Smooth muscle cell (in vitro differentiated cells): ENCODE measurements at regions not wholly inside any gene's neighbourhood (a gene's known extent, or its start where the extent isn't known, plus 50 kb on each side); places are given as distances from the start of the nearest gene placed in this dataset.
"Not testable (repeated sequence)": the region's sequence is repeated elsewhere in the genome, so short reads cannot be mapped to it uniquely, and the experiment has no call there.

Experiments used
- DNase-seq: peaks from one replicate; lab custom pipeline; 2025; ENCODE audit not compliant: unreplicated experiment; lab: John Stamatoyannopoulos, UW
- H2AFZ ChIP-seq: fragments of 200-600 bp; sonication (generic); 2 replicates; pipeline ENCODE4 v1.6.0; 2016; ENCODE audit warnings: antibody characterized with exemption, low read depth, mild to moderate bottlenecking
- H3F3A ChIP-seq: fragments of 200-600 bp; sonication (generic); 2 replicates; pipeline ENCODE4 v1.6.0; 2017; ENCODE audit warnings: antibody characterized with exemption, low read depth
- H3K27ac ChIP-seq: fragments of 200-600 bp; sonication (generic); 2 replicates; pipeline ENCODE4 v1.5.1; 2016; ENCODE audit warnings: low read depth, mild to moderate bottlenecking
- H3K27me3 ChIP-seq: fragments of 200-600 bp; sonication (generic); 2 replicates; pipeline ENCODE4 v1.6.1; 2016; ENCODE audit warnings: low read depth, mild to moderate bottlenecking
- H3K36me3 ChIP-seq: fragments of 200-600 bp; sonication (generic); 2 replicates; pipeline ENCODE4 v1.5.1; 2016; ENCODE audit warnings: low read depth
- H3K4me1 ChIP-seq: fragments of 200-600 bp; sonication (generic); 2 replicates; pipeline ENCODE4 v1.5.1; 2016; ENCODE audit warnings: low read depth
- H3K4me2 ChIP-seq: fragments of 200-600 bp; sonication (generic); 2 replicates; pipeline ENCODE4 v1.6.0; 2016; ENCODE audit warnings: mild to moderate bottlenecking
- H3K4me3 ChIP-seq: fragments of 200-600 bp; sonication (generic); 2 replicates; pipeline ENCODE4 v1.5.1; 2016; ENCODE audit warnings: mild to moderate bottlenecking
- H3K79me2 ChIP-seq: fragments of 200-600 bp; sonication (generic); 2 replicates; pipeline ENCODE4 v1.6.0; 2016; ENCODE audit warnings: low read depth, mild to moderate bottlenecking
- H3K9ac ChIP-seq: fragments of 200-600 bp; sonication (generic); 2 replicates; pipeline ENCODE4 v1.6.0; 2016; ENCODE audit warnings: low read depth
- H3K9me3 ChIP-seq: fragments of 200-600 bp; sonication (generic); replicated peaks from 2 replicates; pipeline ENCODE4 v1.5.1; 2016; ENCODE audit warnings: low read depth
- H4K20me1 ChIP-seq: fragments of 200-600 bp; sonication (generic); 2 replicates; pipeline ENCODE4 v1.6.0; 2016; ENCODE audit warnings: low read depth
- WGBS: methylation state at CpG from one replicate; pipeline ENCODE4 v1.1.7; 2016; ENCODE audit warnings: low lambda C conversion rate; 5-methylcytosine and 5-hydroxymethylcytosine counted together
- TF ChIP-seq, protein P1 (sequence below): fragments of 200-600 bp; sonication (generic); IDR thresholded peaks from 2 replicates; pipeline ENCODE4 v1.5.1; 2017; ENCODE audit warnings: borderline replicate concordance, mild to moderate bottlenecking, antibody characterized with exemption; ENCODE audit not compliant: insufficient read depth, poor library complexity, severe bottlenecking

DNA sequence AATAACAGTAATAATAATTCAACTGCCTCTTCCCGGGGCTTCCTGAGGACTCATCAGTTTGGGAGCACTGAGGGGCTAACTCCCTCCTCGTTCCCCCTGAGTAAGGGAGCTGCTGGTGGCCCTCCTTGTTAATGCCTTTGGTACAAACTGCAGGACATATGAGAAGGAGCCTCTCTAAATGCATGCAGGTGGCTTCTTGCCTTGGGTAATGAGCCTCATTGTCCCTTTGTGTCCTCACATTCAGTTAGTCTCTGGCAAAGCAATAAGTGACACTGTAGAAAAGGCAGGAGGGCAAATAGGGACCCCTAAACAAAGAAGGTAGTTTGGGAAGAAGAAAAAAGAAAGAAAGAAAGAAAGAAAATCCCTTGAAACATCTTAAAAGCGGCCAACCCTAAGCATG, 95.4 kb upstream of the ERCC6L2 start:
- Histone ChIP-seq H2AFZ (no peak overlapping the region), H3K9me3 (no peaks in the 10 kb centered on the region), H3K27ac (no peak overlapping the region), H3F3A (no peaks in the 10 kb centered on the region), H3K9ac (no peak overlapping the region), H3K36me3 (no peaks in the 10 kb centered on the region), H3K4me2 (no peak overlapping the region), H3K79me2 (no peaks in the 10 kb centered on the region), H4K20me1 (no peaks in the 10 kb centered on the region), H3K4me1 (peaks cover 25% of the 10 kb centered on the region), H3K27me3 (peaks cover 3% of the 10 kb centered on the region), H3K4me3 (no peak overlapping the region)
- TF ChIP-seq, protein P1, sequence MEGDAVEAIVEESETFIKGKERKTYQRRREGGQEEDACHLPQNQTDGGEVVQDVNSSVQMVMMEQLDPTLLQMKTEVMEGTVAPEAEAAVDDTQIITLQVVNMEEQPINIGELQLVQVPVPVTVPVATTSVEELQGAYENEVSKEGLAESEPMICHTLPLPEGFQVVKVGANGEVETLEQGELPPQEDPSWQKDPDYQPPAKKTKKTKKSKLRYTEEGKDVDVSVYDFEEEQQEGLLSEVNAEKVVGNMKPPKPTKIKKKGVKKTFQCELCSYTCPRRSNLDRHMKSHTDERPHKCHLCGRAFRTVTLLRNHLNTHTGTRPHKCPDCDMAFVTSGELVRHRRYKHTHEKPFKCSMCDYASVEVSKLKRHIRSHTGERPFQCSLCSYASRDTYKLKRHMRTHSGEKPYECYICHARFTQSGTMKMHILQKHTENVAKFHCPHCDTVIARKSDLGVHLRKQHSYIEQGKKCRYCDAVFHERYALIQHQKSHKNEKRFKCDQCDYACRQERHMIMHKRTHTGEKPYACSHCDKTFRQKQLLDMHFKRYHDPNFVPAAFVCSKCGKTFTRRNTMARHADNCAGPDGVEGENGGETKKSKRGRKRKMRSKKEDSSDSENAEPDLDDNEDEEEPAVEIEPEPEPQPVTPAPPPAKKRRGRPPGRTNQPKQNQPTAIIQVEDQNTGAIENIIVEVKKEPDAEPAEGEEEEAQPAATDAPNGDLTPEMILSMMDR = no peak
- WGBS = 95% methylated on average over 3 of the region's 3 CpGs
- DNase-seq = no peak

DNA sequence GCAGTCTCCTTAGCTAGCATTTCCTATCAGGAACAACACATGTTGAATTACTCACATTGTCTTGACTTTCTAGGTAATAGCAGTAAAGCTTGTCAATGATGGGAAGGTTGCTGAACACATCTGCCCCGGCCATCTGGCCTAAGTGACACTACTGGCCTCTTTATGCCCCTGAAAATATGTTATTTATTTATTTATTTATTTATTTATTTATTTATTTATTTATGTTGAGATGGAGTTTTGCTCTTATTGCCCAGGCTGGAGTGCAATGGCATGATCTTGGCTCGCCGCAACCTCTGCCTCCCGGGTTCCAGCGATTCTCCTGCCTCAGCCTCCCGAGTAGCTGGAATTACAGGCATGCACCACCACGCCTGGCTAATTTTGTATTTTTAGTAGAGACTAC, 95.9 kb upstream of the ERCC6L2 start:
- not testable (repeated sequence) for H2AFZ ChIP-seq, H3K9me3 ChIP-seq, H4K20me1 ChIP-seq, H3K36me3 ChIP-seq, H3K4me2 ChIP-seq, H3K9ac ChIP-seq, H3K79me2 ChIP-seq, DNase-seq, H3K27me3 ChIP-seq, H3K27ac ChIP-seq, H3F3A ChIP-seq, H3K4me3 ChIP-seq
- peaks cover 25% of the 10 kb centered on the region for H3K4me1 ChIP-seq
- 98% methylated on average over 7 of the region's 7 CpGs for WGBS

DNA sequence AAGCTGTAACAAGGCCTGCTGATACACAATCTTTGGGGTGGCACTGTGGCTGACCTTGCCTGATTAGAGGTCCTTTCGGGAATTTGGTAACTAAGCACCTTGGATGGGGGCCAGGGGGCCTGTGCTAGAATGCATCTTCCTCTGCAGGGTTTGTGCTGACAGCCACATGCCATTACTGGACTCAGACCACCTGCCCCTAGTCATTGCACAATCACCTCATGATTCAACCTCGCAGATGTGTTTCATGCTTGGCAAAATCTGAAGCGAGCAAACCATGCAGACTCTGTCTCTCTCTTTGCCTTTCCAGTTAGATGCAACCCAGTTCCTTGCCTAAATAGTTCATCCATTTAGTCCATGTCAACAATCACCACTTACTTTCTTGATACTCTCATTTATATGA, 96.5 kb upstream of the ERCC6L2 start:
- TF ChIP-seq, protein P1 = no peak
- no peak for DNase-seq

DNA sequence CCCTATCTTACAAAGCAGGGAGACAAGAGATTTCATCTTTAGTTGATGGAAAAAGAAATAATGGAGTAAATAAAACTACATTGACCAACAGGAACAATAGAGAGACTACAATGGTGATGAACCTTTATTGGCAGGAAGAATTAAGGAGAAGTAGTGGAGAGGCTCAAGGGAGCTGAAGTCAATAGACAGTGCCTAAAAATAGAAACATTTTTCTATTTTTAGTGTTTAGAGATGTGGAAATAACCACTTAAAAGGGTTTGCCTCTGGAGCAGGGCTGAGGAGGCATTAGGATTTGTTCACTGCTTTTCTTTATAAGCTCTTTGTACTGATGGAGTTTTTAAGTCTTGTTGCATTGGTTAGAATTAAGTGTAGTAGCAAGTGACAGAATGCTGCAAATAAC, 98.4 kb upstream of the ERCC6L2 start:
- H3F3A ChIP-seq = no peaks in the 10 kb centered on the region
- H4K20me1 ChIP-seq = no peaks in the 10 kb centered on the region
- H3K27ac ChIP-seq = no peak overlapping the region
- H3K4me1 ChIP-seq = peaks cover 34% of the 10 kb centered on the region
- H3K27me3 ChIP-seq = peaks cover 3% of the 10 kb centered on the region
- no peak overlapping the region for H3K4me2 ChIP-seq
- TF ChIP-seq, protein P1 = no peak
- no peak overlapping the region for H2AFZ ChIP-seq
- no peak overlapping the region for H3K4me3 ChIP-seq
- no peak for DNase-seq
- H3K9me3 ChIP-seq = no peaks in the 10 kb centered on the region
- H3K9ac ChIP-seq = no peak overlapping the region
- H3K36me3 ChIP-seq = no peaks in the 10 kb centered on the region
- H3K79me2 ChIP-seq = no peaks in the 10 kb centered on the region

More for the DNA sequence above, 96.5 kb upstream of the ERCC6L2 start:
- Histone ChIP-seq H3K4me2 (no peak overlapping the region), H3K4me1 (peaks cover 25% of the 10 kb centered on the region), H3K27ac (no peak overlapping the region), H3F3A (no peaks in the 10 kb centered on the region), H4K20me1 (no peaks in the 10 kb centered on the region), H3K27me3 (peaks cover 3% of the 10 kb centered on the region), H2AFZ (no peak overlapping the region), H3K9me3 (no peaks in the 10 kb centered on the region), H3K36me3 (no peaks in the 10 kb centered on the region), H3K79me2 (no peaks in the 10 kb centered on the region), H3K9ac (no peak overlapping the region), H3K4me3 (no peak overlapping the region)
- WGBS = 75% methylated on average over 3 of the region's 3 CpGs
